ENCODE measurements at regions not wholly inside any gene's neighbourhood (a gene's known extent, or its start where the extent isn't known, plus 50 kb on each side); places are given as distances from the start of the nearest gene placed in this dataset.

GRCh38 chr18:8901019-8901418 is 195.7 kb downstream of the MTCL1 start (continued):
- TF ChIP-seq REST (tag by site-specific recombination; IDR thresholded peaks at IDR 0.05) (no peak), ZNF362 (tag by site-specific recombination; IDR thresholded peaks at IDR 0.05) (no peak), REPIN1 (tag by site-specific recombination; IDR thresholded peaks at IDR 0.05; ENCODE audit: low read depth) (no peak), HOXA7 (CRISPR knock-in tag; IDR thresholded peaks at IDR 0.05; ENCODE audit: borderline replicate concordance) (no peak), ZNF473 (tag by site-specific recombination; IDR thresholded peaks at IDR 0.05) (no peak), ZNF350 (tag by site-specific recombination; IDR thresholded peaks at IDR 0.05) (no peak)

- no peaks in the 10 kb centered on the region for H3K9me3 ChIP-seq (ENCODE audit: control insufficient read depth, insufficient read depth, low read depth, low read length)
- H3K36me3 ChIP-seq (ENCODE audit: control insufficient read depth in 2 of 2, insufficient read depth in 1 of 2, low read length in 2 of 2), result no peaks in the 10 kb centered on the region
- no peak overlapping the region for H3K27ac ChIP-seq (ENCODE audit: extremely low read depth, low read depth, low read length)
- ChIA-PET CTCF (interaction anchor here (0.7 kb wide), 1 partner anchor 1856 kb away, joined by 4 read pairs; no protein-coding TSS in a partner anchor), POLR2A (no interaction called here)
- no peaks in the 10 kb centered on the region for H3K4me1 ChIP-seq (ENCODE audit: control insufficient read depth, insufficient read depth, low read length)
- no peak overlapping the region for H3K4me3 ChIP-seq (ENCODE audit: low read depth, low read length)
- no peak for TF ChIP-seq ZNF112 (tag by site-specific recombination; IDR thresholded peaks at IDR 0.05)
- TF ChIP-seq ZSCAN4 (tag by site-specific recombination; IDR thresholded peaks at IDR 0.05), result no peak
- TF ChIP-seq YY1 (tag by site-specific recombination; IDR thresholded peaks at IDR 0.05), result no peak
- TF ChIP-seq, protein P1, sequence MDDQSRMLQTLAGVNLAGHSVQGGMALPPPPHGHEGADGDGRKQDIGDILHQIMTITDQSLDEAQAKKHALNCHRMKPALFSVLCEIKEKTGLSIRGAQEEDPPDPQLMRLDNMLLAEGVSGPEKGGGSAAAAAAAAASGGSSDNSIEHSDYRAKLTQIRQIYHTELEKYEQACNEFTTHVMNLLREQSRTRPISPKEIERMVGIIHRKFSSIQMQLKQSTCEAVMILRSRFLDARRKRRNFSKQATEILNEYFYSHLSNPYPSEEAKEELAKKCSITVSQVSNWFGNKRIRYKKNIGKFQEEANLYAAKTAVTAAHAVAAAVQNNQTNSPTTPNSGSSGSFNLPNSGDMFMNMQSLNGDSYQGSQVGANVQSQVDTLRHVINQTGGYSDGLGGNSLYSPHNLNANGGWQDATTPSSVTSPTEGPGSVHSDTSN (CRISPR knock-in tag; IDR thresholded peaks at IDR 0.05), result no peak
- TF ChIP-seq ZNF776 (tag by site-specific recombination; IDR thresholded peaks at IDR 0.05; ENCODE audit: borderline replicate concordance), result no peak
- TF ChIP-seq MYNN (tag by site-specific recombination; IDR thresholded peaks at IDR 0.05; ENCODE audit: borderline replicate concordance), result no peak
- no peak for TF ChIP-seq ZNF426 (tag by site-specific recombination; IDR thresholded peaks at IDR 0.05)
- TF ChIP-seq GLI4 (tag by site-specific recombination; IDR thresholded peaks at IDR 0.05), result no peak
- TF ChIP-seq ZNF266 (tag by site-specific recombination; IDR thresholded peaks at IDR 0.05; ENCODE audit: low read depth), result no peak
- TF ChIP-seq, protein P2, sequence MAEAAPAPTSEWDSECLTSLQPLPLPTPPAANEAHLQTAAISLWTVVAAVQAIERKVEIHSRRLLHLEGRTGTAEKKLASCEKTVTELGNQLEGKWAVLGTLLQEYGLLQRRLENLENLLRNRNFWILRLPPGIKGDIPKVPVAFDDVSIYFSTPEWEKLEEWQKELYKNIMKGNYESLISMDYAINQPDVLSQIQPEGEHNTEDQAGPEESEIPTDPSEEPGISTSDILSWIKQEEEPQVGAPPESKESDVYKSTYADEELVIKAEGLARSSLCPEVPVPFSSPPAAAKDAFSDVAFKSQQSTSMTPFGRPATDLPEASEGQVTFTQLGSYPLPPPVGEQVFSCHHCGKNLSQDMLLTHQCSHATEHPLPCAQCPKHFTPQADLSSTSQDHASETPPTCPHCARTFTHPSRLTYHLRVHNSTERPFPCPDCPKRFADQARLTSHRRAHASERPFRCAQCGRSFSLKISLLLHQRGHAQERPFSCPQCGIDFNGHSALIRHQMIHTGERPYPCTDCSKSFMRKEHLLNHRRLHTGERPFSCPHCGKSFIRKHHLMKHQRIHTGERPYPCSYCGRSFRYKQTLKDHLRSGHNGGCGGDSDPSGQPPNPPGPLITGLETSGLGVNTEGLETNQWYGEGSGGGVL (tag by site-specific recombination; IDR thresholded peaks at IDR 0.05), result no peak
- no peak for TF ChIP-seq ZNF692 (tag by site-specific recombination; IDR thresholded peaks at IDR 0.05)
Observed at GRCh38 chr18:8904316-8904715, 198.2 kb upstream of the NDUFV2 start.
